ENCODE measurements at regions not wholly inside any gene's neighbourhood (a gene's known extent, or its start where the extent isn't known, plus 50 kb on each side); places are given as distances from the start of the nearest gene placed in this dataset.
"Not testable (repeated sequence)": the region's sequence is repeated elsewhere in the genome, so short reads cannot be mapped to it uniquely, and the experiment has no call there.

- no peak for DNase-seq (ENCODE audit: low read depth, low spot score)
These were observed 328.1 kb downstream of the HINT1 start for GRCh38 chr5:130836729-130837649.

GRCh38 chr5:130817598-130818384 lies 347.3 kb downstream of the HINT1 start:
- not testable (repeated sequence) for DNase-seq (ENCODE audit: low read depth, low spot score)

GRCh38 chr5:130815246-130815645 lies 349.8 kb downstream of the HINT1 start:
- no peak for DNase-seq (ENCODE audit: low read depth, low spot score)

GRCh38 chr5:130808691-130809090 lies 356.4 kb downstream of the HINT1 start:
- no peak for DNase-seq (ENCODE audit: low read depth, low spot score)

DNA sequence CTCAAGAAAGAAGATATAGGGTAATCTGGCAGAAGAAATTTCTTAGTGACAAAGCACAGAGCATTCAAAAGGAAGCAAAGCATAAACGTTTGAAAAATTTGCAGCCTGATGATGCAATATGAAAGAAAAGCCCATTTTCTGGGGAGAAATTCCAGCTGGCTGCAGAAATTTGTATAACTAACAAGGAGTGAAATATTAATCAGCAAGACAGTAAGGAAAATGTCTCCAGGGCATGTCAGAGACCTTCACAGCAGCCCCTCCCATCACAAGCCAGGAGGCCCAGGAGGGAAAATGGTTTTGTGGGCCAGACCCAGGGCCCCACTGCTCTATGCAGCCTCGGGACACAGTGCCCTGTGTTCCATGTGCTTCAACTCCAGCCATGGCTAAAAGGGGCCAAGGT lies 359.4 kb downstream of the HINT1 start:
- DNase-seq (ENCODE audit: low read depth, low spot score) = no peak

GRCh38 chr5:130805036-130805435 lies 360.0 kb downstream of the HINT1 start:
- DNase-seq (ENCODE audit: low read depth, low spot score) = no peak

- no peak for DNase-seq (ENCODE audit: low read depth, low spot score)
These were observed 363.1 kb downstream of the HINT1 start for GRCh38 chr5:130801963-130802362.

DNA sequence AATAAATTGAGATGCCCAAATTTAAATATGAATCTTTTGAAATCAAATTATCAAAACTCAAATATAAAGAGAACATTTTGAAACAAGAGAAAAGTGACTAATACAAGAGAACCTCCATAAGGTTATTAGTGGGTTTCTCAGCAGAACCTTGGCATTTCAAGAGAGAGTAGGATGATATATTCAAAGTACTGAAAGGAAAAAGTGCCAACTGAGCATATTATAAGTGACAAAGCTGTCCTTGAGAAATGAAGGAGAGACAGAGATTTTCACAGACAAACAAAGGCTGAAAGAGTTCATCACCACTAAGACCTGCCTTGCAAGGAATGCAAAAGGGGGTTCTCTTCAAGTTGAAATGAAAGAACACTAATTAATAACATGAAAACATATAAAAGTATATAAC lies 366.0 kb downstream of the HINT1 start:
- DNase-seq (ENCODE audit: low read depth, low spot score) = no peak

DNA sequence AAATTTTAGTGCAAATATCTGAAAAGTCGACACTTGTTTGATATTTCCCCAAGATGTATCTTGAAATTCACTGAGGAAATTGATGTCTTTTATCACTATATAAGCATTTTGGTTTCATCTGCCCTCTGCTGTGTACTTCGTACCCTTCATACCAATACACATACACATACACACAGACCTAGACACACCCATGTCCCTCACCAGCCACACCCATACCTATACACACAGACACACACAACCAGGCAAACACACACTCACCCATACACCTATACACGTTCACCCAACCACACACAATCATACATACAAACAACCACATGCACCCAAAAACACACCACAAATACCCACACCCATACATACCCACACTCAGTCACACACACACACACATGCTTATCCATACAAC lies 367.8 kb downstream of the HINT1 start:
- DNase-seq (ENCODE audit: low read depth, low spot score) = no peak

DNA sequence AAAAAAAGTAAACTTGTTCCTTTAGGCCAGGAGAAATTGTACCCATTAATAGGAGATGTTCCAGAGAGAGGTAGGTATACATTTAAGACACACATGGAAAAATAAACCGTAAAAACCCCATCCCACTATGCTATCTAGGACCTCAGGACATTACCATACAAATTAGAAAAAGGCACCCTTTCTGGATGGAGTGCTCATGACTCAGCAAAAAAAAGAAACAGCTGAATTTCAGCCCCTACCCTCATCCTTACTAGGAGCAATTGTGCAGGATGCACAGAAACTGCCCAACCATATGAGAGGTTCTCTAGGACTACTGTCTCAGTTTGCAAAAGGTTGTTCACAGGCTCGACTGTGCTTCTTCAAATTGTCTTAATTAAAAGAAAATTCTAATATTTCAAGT lies 368.2 kb downstream of the HINT1 start:
- DNase-seq (ENCODE audit: low read depth, low spot score) = no peak

DNA sequence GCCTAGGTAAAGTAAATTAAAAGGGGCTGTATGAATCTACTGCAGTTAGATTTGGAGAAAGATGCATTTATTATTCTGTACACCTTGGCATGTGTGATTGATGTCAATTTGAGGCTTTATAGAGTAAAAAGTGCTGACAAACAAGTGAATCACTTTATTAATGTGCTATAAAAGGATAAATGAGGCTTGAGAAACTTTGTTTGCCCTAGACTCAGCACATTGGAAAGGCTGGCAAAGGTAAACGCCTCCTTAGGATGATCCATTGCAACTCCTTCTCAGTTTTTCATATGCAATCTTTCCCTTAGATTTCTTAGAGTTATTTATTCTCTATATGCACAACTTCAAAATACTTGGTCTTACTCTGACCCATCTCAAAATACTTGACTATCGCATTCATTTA lies 369.0 kb downstream of the HINT1 start:
- DNase-seq (ENCODE audit: low read depth, low spot score) = no peak

DNA sequence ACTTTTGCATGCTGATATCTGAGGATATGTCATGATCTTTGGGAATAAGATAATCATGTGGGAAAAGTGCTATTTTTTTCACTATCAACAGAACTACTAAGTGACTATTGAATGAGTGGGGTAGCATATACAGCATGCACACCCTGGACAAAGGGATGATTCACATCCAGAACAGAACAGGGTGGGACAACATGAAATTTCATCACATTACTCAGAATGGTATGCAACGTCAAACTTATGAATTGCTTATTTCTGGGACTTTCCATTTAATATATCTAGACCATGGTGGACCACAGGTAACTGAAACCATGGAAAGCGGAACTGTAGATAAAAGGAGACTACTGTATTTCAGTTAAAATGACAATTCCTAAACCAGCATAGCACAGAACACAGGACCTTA lies 370.0 kb downstream of the HINT1 start:
- DNase-seq (ENCODE audit: low read depth, low spot score) = no peak

GRCh38 chr5:130777794-130778193 lies 387.3 kb downstream of the HINT1 start:
- no peak for DNase-seq (ENCODE audit: low read depth, low spot score)

DNA sequence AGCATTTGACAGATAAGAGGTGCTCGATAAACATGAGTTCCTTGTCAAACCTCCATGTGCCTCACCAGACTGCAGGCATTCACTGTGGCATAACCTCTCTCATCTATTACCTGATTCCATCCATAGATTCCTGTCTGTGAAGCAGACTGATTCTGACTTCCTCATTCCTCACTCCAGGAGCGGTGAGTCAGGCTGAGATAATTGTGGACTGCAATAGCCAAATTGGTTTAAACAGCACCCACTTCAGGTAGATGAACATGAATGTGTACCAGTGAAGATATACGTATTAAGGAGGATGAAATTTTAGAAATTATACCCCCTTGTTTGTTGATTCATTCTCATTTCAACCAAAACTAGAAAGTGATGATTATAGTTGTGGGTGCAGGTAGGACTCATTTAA lies 391.2 kb downstream of the HINT1 start:
- DNase-seq (ENCODE audit: low read depth, low spot score) = no peak

DNA sequence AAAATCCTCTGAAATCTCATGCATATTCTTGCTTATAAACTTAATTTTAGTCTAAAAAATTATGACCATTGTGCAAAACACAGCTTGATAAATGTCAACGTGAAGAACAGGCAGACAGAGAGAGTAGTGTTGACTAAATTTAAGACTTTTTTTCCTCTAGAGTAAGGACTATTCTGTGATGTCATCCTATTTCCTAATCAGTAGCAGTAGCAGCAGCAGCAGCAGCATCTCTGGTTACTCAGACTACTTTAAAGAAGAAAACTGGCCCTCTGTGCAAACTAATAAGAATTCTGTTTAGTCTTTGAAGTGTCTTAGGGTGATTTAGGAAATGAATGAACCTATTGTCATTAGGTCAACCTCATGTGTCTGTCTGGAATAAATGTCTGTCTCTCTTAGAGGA lies 403.0 kb downstream of the HINT1 start:
- no peak for DNase-seq (ENCODE audit: low read depth, low spot score)

- no peak for DNase-seq (ENCODE audit: low read depth, low spot score)
These were observed 406.0 kb downstream of the HINT1 start for GRCh38 chr5:130759061-130759460.

- DNase-seq (ENCODE audit: low read depth, low spot score) = no peak
These were observed 417.5 kb downstream of the HINT1 start for GRCh38 chr5:130747556-130747955.

DNA sequence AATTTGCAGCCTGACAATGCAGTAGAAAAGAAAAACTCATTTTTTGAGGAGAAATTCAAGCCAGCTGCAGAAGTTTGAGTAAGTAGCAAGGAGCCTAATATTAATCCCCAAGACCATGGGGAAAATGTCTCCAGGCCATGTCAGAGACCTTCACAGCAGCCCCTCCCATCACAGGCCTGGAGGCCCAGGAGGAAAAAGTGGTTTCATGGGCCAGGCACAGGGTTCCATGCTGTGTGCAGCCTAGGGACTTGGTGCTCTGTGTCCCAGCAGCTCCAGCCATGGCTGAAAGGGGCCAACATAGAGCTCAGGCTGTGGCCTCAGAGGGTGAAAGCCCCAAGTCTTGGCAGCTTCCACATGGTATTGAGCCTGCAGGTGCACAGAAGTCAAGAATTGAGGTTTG lies 418.4 kb downstream of the HINT1 start:
- not testable (repeated sequence) for DNase-seq (ENCODE audit: low read depth, low spot score)

DNA sequence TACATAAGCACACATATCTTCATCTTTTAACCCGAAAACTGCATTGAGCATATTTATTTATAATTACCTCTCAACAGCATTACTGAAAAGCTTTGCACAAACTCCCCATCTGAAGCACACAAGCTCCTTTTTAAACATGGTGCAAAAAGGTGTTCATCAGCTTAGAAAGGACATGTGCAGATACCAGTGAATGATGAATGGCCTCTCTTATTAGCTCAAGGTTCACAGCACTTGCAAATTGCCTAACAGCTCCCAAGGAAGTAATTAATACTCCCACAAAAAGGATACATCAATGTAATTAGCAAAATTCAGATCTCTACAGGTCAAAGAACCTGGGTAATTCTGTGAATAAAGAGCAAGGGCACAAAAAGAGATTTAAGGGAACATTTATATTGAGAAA lies 422.0 kb downstream of the HINT1 start:
- DNase-seq (ENCODE audit: low read depth, low spot score) = no peak

- no peak for DNase-seq (ENCODE audit: low read depth, low spot score)
These were observed 424.9 kb downstream of the HINT1 start for GRCh38 chr5:130740047-130740569.

- no peak for DNase-seq (ENCODE audit: low read depth, low spot score)
These were observed 433.2 kb downstream of the HINT1 start for GRCh38 chr5:130731839-130732238.

DNA sequence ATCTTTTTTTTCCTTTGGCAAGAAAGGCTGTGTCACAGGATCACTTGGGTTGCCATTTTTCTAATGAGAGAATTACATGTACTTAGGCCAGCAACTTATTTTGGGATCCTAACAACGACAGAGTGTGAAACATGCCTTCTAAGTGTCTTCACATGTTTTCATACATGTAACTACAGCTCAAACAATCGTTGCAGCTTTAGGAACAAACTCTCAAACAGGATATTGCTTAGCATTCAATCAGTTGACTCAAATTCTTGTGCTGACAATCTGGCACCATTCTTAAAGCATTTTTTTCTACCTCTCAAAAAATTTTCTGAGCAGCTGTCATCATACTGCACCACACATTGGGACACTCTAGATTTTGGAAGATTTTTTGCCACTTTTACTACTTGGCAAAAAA lies 435.5 kb downstream of the HINT1 start:
- DNase-seq (ENCODE audit: low read depth, low spot score) = no peak

DNA sequence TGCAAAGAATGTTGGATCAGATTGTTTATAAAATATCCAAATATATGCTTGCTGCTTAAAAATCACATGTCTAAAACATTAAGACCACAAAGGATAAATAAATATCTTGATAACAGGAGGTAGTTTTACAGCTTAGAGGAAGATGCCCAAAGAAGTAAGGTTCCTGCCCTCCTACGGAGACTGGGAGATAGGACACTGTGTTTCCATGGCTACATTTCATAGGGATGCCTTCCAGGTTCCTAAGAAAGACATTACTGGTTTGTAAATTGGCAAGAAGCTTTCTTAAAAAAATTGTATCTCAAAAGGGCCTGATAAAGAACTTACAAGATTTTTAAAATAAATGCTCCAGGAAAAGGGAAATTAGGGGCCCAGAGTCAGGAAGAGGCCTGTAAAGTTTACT lies 437.2 kb downstream of the HINT1 start:
- DNase-seq (ENCODE audit: low read depth, low spot score) = no peak

Measured in activated CD4-positive, CD25-positive, alpha-beta regulatory T cell treated with anti-CD3 and anti-CD28 coated beads, Interleukin-2, amount 50 U/mL, for 16 hours (primary cell).